ENCODE measurements at regions not wholly inside any gene's neighbourhood (a gene's known extent, or its start where the extent isn't known, plus 50 kb on each side); places are given as distances from the start of the nearest gene placed in this dataset.
"Not testable (repeated sequence)": the region's sequence is repeated elsewhere in the genome, so short reads cannot be mapped to it uniquely, and the experiment has no call there.

DNA sequence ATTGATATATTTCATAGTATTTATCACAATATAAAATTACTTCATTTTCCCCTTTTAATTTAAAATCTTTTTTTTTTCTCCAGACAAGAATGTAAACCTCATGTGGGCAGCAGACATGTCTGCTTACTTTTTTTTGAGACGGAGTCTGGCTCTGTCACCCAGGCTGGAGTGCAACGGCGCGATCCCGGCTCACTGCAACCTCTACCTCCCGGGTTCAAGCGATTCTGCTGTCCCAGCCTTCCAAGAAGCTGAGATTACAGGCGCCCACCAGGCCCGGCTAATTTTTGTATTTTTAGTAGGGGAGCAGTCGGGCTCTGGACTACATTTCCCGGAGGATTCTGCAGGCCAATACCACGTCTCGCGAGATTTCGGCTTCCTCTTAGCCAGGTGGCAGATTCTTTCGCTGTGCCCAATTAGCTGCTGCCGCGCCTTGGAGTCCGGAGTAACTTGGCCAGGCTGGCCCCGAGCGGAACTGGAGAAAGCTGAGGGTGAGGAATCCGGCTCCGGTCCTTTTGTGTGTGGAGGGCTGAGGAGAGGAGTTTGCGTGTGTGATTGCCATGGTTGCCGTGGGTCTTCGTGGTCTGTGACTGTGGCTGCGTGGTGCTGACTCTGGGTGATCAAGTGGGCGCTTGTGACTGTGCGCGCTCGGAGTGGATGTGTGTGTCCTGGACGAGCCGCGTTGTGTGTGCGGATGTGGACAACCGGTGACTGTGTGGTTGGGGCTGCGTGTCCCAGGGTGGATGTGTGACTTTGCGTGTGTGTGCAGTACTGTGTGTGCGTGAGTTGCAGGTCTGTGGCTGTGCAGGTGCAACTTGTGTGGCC, 313.0 kb upstream of the ZNF337 start:
- peak overlapping the region; percentile 76 for H3K4me3 ChIP-seq (ENCODE audit: low read depth, low read length)
- DNase-seq (ENCODE audit: low read depth) = peak; percentile 96
- TF ChIP-seq, protein P1, sequence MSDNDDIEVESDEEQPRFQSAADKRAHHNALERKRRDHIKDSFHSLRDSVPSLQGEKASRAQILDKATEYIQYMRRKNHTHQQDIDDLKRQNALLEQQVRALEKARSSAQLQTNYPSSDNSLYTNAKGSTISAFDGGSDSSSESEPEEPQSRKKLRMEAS (IDR thresholded peaks at IDR 0.05; ENCODE audit: low read depth, low read length) = peak; percentile 13; the same call in 1 of the 2 replicates
- TF ChIP-seq MYC (IDR thresholded peaks at IDR 0.05; ENCODE audit: low read depth, low read length) (peak; percentile 31; the same call in 1 of the 2 replicates), POLR2A (IDR thresholded peaks at IDR 0.05; ENCODE audit: extremely low read depth, insufficient read length) (peak; percentile 72)

DNA sequence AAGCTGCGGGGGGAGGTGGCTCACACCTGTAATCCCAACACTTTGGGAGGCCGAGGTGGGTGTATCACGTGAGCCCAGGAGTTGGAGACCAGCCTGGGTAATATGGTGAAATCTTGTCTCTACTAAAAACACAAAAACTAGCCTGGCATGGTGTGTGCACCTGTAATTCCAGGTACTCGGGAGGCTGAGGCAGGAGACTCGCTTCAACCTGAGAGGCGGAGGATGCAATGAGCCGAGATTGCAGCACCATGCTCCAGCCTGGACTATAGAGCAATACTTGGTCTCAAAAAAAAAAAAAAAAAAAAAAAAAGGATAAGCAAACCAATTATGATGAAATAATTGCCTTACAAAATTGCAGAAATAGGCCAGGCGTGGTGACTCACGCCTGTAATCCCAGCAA, 311.4 kb upstream of the ZNF337 start:
- peak; percentile 14 for DNase-seq (ENCODE audit: low read depth)
- not testable (repeated sequence) for H3K4me3 ChIP-seq (ENCODE audit: low read depth, low read length)

GRCh38 chr20:26006164-26006563, 309.5 kb upstream of the ZNF337 start:
- DNase-seq (ENCODE audit: low read depth); H3K4me3 ChIP-seq (ENCODE audit: low read depth, low read length): not testable (repeated sequence)

- not testable (repeated sequence) for H3K4me3 ChIP-seq (ENCODE audit: low read depth, low read length); DNase-seq (ENCODE audit: low read depth)
Observed at GRCh38 chr20:26003959-26004358, 307.3 kb upstream of the ZNF337 start.

DNA sequence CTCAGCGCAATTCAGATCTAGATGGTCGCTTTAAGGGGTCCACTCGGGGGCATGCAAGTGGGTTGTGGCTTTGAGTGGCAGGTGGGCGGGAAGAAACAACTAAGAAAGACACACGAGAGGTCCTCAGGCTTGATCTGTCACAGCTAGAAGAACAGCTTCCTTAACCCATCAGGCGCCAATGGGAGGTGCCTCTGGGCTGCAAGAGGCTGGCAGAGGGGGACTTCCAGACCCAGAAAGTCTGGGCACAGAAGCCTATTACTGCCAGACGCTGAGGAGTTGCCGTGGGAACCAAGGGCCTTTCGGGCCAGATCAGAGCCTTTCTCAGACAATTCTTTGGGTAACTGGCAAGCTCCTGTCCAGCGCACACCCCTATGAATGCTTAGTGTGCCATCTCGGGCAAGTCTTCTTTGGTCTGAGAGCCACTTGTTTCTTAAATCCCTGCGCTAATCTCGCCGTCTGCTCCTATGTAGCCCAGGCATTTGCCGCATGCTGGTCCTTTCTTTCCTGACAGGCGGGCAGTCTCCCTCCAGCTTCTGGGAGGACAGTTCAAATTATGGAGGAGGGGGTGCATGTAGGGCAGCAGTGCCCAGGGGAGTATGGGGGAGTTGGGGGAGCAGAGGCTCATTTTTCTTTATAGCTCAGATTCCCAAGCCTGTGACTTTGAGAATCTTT, 300.9 kb upstream of the ZNF337 start:
- not testable (repeated sequence) for H3K4me3 ChIP-seq (ENCODE audit: low read depth, low read length); DNase-seq (ENCODE audit: low read depth)

GRCh38 chr20:25992146-25992545, 295.5 kb upstream of the ZNF337 start:
- H3K4me3 ChIP-seq (ENCODE audit: low read depth, low read length) = no peak overlapping the region
- no peak for DNase-seq (ENCODE audit: low read depth)
- TF ChIP-seq CTCF (IDR thresholded peaks at IDR 0.05; ENCODE audit: low read depth, low read length) = no peak

DNA sequence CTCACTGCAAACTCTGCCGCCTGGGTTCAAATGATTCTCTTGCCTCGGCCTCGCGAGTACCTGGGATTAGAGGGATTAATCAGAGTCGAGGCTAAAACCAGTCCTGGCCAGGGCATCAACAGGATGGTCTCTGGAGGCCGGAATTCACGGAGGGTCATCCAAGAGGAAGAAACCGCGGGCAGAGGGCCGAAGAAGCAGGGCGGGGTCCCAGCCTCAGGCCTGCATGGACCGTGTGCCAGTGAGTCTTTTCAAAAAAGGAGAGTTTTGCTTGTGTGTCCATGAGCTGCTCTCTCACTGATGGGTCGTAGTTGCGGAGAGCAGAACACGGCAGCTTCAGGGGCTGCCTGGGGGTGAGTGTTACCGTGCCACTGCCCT, 295.1 kb upstream of the ZNF337 start:
- no peak overlapping the region for H3K4me3 ChIP-seq (ENCODE audit: low read depth, low read length)
- no peak for DNase-seq (ENCODE audit: low read depth)
- no peak for TF ChIP-seq POLR2A (IDR thresholded peaks at IDR 0.05; ENCODE audit: extremely low read depth, insufficient read length)
- TF ChIP-seq MYC (IDR thresholded peaks at IDR 0.05; ENCODE audit: low read depth, low read length) = no peak
- TF ChIP-seq, protein P1 (IDR thresholded peaks at IDR 0.05; ENCODE audit: low read depth, low read length) = no peak
- TF ChIP-seq CTCF (IDR thresholded peaks at IDR 0.05; ENCODE audit: low read depth, low read length) = no peak

DNA sequence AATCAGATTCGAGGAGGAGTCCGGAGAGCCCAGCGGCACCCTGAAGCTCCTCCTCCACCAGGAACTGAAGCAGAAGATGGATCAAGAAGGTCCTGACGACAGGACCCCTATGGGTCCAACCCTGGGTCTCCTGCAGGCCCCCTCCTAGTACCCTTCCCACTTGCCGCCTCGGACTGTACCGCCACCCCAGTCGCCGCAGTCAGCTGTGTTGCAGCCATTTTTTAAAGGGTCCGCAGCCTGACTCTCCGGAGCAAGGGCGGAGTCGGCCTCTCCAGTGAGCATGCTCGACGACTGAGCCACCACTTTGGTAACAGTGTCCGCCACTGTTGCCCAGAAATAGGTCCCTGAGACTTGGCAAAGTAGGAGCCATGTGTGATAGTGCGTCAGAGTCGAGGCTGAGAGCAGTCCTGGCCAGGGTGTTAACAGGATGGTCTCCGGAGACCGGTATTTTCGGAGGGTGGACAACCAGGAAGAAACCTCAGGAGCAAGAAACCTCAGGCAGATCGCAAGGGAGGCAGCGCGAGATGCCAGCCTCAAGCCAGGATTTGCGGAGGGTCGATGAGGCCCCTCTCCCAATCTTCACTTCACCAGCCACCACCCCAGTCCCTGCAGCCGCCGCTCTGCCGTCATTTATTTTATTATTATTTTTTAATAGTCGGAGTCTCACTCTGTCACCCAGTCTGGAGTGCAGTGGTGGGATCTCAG, 294.6 kb upstream of the ZNF337 start:
- no peak for DNase-seq (ENCODE audit: low read depth)
- no peak overlapping the region for H3K4me3 ChIP-seq (ENCODE audit: low read depth, low read length)
- TF ChIP-seq MYC (IDR thresholded peaks at IDR 0.05; ENCODE audit: low read depth, low read length) = no peak
- TF ChIP-seq, protein P1 (IDR thresholded peaks at IDR 0.05; ENCODE audit: low read depth, low read length) = no peak
- TF ChIP-seq CTCF (IDR thresholded peaks at IDR 0.05; ENCODE audit: low read depth, low read length) = no peak
- TF ChIP-seq POLR2A (IDR thresholded peaks at IDR 0.05; ENCODE audit: extremely low read depth, insufficient read length) = no peak

- DNase-seq (ENCODE audit: low read depth); H3K4me3 ChIP-seq (ENCODE audit: low read depth, low read length): not testable (repeated sequence)
Observed at GRCh38 chr20:25989686-25990085, 293.0 kb upstream of the ZNF337 start.
